GM12891 (cell line): ENCODE measurements at regions not wholly inside any gene's neighbourhood (a gene's known extent, or its start where the extent isn't known, plus 50 kb on each side); places are given as distances from the start of the nearest gene placed in this dataset.
A peak's percentile ranks its signal among the peaks of the same experiment; 100 is the strongest.

Source experiments
- DNase-seq: peaks from one replicate; pipeline ENCODE4 v3.0.0; 2011; ENCODE audit warnings: low spot score; ENCODE audit not compliant: insufficient read length
- FAIRE-seq: peaks from 2 replicates; lab custom pipeline; 2011; peaks lifted over from hg19 to GRCh38; lab: Jason Lieb, UNC
- PAX5 ChIP-seq: IDR thresholded peaks from 2 replicates; pipeline ENCODE4 v1.6.1; 2011; ENCODE audit warnings: low read length, moderate library complexity, mild to moderate bottlenecking; ENCODE audit not compliant: insufficient read depth, severe bottlenecking
- POLR2A ChIP-seq: IDR thresholded peaks from 2 replicates; pipeline ENCODE4 v1.6.1; 2011; ENCODE audit warnings: low read depth, low read length, control low read depth
- POLR2AphosphoS5 ChIP-seq: IDR thresholded peaks from 2 replicates; pipeline ENCODE4 v1.6.1; 2011; ENCODE audit warnings: low read depth, low read length, control low read depth
- POU2F2 ChIP-seq: IDR thresholded peaks from 2 replicates; pipeline ENCODE4 v1.6.1; 2011; ENCODE audit warnings: low read depth, mild to moderate bottlenecking, control low read depth, low read length, moderate library complexity
- SPI1 ChIP-seq: IDR thresholded peaks from 2 replicates; pipeline ENCODE4 v1.6.1; 2011; ENCODE audit warnings: low read depth, low read length, control low read depth
- TAF1 ChIP-seq: IDR thresholded peaks from 2 replicates; pipeline ENCODE4 v1.6.1; 2011; ENCODE audit warnings: low read depth, low read length, control low read depth

DNA sequence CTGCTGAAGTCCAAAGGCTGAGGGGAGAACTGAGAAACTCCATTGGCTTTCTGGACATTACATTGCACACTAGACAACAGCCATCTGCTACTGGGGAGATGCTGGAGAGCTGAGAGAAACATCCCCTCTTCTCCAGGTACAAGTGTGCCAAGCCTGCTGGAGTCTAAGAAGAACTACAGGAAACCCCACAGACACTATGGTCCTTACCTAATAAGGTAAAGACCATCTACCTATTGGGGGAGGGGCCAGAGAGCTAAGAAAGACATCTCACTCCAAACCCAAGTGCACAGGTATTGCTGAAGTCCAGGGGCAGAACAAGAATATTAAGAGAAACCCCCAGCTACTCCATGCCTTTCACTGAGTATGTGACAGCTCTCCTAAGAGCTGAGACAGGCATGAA, 338.7 kb upstream of the NCKAP5 start:
- no peak for DNase-seq
- TF ChIP-seq POU2F2 (no peak), POLR2A (no peak), TAF1 (no peak), PAX5 (no peak), POLR2AphosphoS5 (no peak), SPI1 (no peak)
- no peak for FAIRE-seq

DNA sequence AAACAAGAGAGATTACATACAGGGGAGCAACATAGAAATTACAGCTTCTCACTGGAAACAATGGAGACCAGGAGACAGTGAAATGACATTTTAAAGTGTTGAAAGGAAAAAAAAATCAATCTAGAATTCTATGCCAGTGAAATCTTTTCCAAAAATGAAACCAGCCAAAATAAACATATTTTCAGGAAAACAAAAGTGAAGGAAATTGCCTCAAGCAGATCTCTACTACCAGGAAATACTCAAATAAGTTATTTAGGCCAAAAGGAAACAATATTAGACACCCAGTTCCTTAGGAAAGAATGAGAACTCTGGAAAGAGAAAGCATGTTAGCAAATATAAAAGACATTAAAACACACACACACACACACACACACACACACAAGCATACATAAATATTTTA, 339.9 kb upstream of the NCKAP5 start:
- no peak for TF ChIP-seq PAX5
- TF ChIP-seq TAF1, result no peak
- TF ChIP-seq SPI1, result no peak
- TF ChIP-seq POU2F2, result no peak
- TF ChIP-seq POLR2A, result no peak
- TF ChIP-seq POLR2AphosphoS5, result no peak
- no peak for FAIRE-seq
- no peak for DNase-seq

DNA sequence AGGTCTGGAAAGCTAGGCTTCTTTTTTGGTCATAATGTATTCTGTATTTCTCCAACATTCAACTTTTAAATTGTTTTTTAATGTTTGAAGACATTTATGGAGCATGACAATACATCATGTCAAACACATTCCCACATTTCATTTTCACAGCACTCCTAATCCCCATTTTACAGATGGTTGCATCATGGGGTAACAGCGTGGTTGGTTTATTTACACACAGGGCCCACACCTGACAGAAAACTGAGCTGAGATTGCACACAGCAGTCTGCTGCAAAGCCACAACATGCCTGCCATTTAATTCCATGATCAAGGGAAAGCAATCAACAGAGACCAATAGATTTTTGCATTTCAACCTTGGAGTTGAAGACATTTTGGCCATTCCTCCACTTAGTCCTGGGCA, 335.7 kb upstream of the MGAT5 start:
- TF ChIP-seq SPI1 (no peak), POLR2AphosphoS5 (no peak), TAF1 (no peak), PAX5 (no peak), POLR2A (no peak), POU2F2 (no peak)
- DNase-seq, result no peak
- no peak for FAIRE-seq

DNA sequence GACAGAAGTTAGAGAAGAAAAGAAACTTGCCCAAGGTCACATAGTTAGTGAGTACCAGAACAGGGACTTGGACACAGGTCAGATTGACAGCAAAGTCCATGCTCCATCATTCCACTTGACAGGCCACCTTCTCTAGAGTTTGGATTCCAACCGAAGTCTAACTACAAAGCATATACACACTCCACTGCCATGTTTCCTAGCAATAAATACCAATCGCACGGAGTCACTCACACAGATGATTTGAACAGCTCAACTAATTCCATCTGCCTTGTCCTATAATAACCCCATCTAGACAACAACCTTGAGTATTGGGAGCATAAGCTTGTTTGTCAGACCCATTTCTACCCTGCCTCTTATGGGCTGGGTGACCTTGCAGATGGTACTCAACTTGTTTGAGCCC, 334.6 kb upstream of the MGAT5 start:
- TF ChIP-seq POLR2AphosphoS5, result no peak
- TF ChIP-seq POU2F2, result no peak
- TF ChIP-seq PAX5, result no peak
- FAIRE-seq (no peak), DNase-seq (no peak)

DNA sequence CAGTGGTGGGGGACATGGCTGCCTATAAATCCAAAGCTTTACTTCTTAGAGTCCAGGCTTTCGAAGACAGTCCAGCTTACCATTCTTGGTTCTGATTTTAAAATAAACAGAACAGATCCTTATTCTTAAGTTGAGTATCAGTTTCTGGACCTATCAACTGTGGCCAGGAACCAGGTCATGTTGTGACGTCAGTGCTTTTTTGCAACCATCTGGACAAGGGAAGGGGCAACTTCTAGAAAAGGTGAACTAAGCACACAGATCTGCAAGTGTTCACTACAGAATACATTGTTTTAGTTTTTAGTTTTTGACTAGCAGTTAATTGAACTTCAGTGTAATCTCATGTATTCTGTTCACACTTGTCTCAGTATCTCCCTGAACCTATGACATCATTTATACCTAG, 326.0 kb upstream of the MGAT5 start:
- TF ChIP-seq POLR2AphosphoS5 (no peak), POU2F2 (no peak), TAF1 (no peak), PAX5 (no peak), POLR2A (no peak), SPI1 (no peak)
- no peak for DNase-seq
- no peak for FAIRE-seq

DNA sequence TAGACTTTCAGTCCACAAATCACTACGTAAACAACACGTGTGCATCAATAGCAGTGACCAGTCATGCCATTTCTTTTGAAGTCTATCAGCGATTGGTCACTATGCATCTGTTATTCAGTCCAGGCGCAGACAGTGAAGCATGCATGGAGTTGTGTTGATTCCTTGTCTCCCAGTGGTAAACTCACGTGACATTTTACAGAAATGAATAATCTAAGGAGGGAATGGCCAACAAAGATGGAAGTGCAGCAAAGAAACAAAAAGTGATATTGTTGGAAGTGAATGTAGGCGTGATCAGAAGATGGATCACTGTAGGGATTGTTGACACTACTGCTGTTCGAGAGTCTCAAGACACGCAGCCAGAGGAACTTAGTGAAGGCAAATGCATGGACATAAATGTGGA, 317.8 kb upstream of the MGAT5 start:
- FAIRE-seq, result peak; percentile 57
- no peak for DNase-seq
- TF ChIP-seq PAX5, result no peak
- no peak for TF ChIP-seq POLR2A
- no peak for TF ChIP-seq POLR2AphosphoS5
- no peak for TF ChIP-seq POU2F2
- no peak for TF ChIP-seq SPI1
- no peak for TF ChIP-seq TAF1

DNA sequence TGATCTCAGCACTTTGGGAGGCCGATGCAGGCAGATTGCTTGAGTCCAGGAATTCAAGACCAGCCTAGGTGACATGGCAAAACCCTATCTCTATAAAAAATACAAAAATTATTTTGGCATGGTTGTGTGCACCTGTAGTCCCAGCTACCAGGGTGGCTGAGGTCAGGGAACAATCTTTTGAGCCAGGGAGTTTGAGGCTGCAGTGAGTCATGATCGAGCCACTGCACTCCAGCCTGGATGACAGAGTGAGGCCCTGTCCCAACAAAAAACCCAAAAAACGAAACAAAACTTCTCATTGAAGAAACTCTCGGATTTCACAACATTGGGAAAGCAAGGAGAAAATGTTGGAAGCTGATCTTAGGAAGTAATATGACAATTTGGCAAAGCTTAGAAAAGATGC, 317.3 kb upstream of the MGAT5 start:
- DNase-seq (no peak), FAIRE-seq (no peak)
- TF ChIP-seq SPI1, result no peak

DNA sequence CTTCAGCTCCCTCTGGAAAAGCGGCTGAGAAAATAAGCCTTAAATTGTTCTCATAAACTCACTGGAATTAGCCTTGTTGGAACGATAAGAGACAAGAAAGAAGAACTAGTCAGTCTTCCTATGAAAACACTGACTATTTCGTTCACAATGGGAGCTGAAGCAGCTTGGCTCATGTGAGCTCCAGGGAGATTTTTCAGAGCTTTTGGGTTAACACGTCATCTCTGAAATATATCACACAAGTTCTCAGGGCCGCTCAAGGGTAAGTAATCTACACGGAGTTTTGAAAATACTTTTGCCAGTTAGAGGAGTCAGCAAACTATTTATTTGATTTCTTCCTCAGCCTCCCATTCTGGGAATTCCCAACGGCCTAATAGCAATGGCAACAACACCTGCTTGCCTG, 316.2 kb upstream of the MGAT5 start:
- FAIRE-seq (no peak), DNase-seq (no peak)
- TF ChIP-seq POLR2A (no peak), TAF1 (no peak), SPI1 (no peak), POLR2AphosphoS5 (no peak), PAX5 (no peak), POU2F2 (no peak)

DNA sequence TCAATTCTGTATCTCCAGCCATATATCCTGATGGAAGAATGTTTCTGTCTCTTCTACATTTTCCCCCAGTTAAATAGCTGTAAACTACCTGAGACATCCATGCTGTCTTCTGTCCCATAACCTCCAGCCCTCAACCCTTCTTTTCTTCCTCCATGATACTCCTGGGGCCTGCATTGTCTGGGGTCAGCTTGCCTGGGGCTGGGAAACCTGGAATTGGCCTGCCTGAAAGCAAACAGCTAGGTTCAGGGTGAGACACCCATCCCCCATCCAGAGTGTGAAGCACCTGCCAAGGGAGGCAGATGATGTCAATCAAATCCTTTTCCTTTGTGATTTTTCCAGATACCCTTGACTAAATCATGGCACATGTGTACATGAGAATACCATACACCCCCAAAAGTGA, 313.7 kb upstream of the MGAT5 start:
- no peak for TF ChIP-seq TAF1
- no peak for TF ChIP-seq POLR2AphosphoS5
- TF ChIP-seq PAX5, result no peak
- no peak for TF ChIP-seq SPI1
- TF ChIP-seq POLR2A, result no peak
- no peak for TF ChIP-seq POU2F2
- DNase-seq (no peak), FAIRE-seq (no peak)

DNA sequence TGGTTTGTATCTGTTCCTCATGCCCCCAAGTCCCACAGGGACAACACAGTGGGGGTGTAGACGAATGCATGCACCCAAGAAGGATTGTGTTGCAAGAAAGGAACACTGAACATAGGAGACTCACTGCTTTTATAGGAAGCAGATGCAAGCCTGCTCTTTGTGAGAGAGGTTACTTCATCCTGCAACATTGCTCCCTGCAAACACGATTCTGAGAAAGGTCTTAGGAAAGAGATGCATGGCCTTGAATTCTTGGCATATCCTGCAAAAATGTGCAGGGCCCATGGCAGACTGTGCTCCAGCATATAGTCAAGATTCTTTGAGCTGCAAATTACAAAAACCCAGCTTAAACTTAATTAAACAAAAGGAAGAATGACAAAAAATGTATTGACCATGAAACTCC, 312.2 kb upstream of the MGAT5 start:
- FAIRE-seq (peak; percentile 5), DNase-seq (no peak)
- TF ChIP-seq PAX5, result no peak
- no peak for TF ChIP-seq POLR2AphosphoS5
- no peak for TF ChIP-seq SPI1
- no peak for TF ChIP-seq TAF1
- TF ChIP-seq POLR2A, result no peak
- no peak for TF ChIP-seq POU2F2

DNA sequence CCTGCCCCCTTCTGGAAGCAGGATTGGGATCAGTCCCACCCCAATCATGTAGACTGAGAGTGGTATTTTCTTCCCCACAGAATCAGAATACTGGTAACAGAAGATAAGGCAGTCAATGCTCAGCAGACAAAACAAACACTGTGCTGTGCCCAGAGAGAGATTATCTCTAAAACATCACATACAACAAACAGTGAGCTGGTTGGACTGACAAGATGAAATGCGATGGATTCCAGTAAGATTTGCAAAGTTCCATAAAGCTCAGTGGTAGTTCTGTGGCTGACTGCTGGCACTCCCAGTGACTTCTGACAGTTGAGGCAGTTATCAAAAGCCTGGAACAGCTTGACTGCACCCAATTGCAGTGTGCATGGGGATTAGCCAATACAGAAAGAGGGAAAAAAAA, 311.5 kb upstream of the MGAT5 start:
- TF ChIP-seq SPI1 (no peak), PAX5 (no peak), POU2F2 (no peak), POLR2AphosphoS5 (no peak), POLR2A (no peak), TAF1 (no peak)
- FAIRE-seq (no peak), DNase-seq (no peak)
